GM12891 (cell line): ENCODE measurements at regions not wholly inside any gene's neighbourhood (a gene's known extent, or its start where the extent isn't known, plus 50 kb on each side); places are given as distances from the start of the nearest gene placed in this dataset.

ENCODE experiments used
- DNase-seq: peaks from one replicate; pipeline ENCODE4 v3.0.0; 2011; ENCODE audit warnings: low spot score; ENCODE audit not compliant: insufficient read length
- FAIRE-seq: peaks from 2 replicates; lab custom pipeline; 2011; peaks lifted over from hg19 to GRCh38; lab: Jason Lieb, UNC
- PAX5 ChIP-seq: IDR thresholded peaks from 2 replicates; pipeline ENCODE4 v1.6.1; 2011; ENCODE audit warnings: low read length, moderate library complexity, mild to moderate bottlenecking; ENCODE audit not compliant: insufficient read depth, severe bottlenecking
- POLR2A ChIP-seq: IDR thresholded peaks from 2 replicates; pipeline ENCODE4 v1.6.1; 2011; ENCODE audit warnings: low read depth, low read length, control low read depth
- POLR2AphosphoS5 ChIP-seq: IDR thresholded peaks from 2 replicates; pipeline ENCODE4 v1.6.1; 2011; ENCODE audit warnings: low read depth, low read length, control low read depth
- POU2F2 ChIP-seq: IDR thresholded peaks from 2 replicates; pipeline ENCODE4 v1.6.1; 2011; ENCODE audit warnings: low read depth, mild to moderate bottlenecking, control low read depth, low read length, moderate library complexity
- SPI1 ChIP-seq: IDR thresholded peaks from 2 replicates; pipeline ENCODE4 v1.6.1; 2011; ENCODE audit warnings: low read depth, low read length, control low read depth
- TAF1 ChIP-seq: IDR thresholded peaks from 2 replicates; pipeline ENCODE4 v1.6.1; 2011; ENCODE audit warnings: low read depth, low read length, control low read depth

DNA sequence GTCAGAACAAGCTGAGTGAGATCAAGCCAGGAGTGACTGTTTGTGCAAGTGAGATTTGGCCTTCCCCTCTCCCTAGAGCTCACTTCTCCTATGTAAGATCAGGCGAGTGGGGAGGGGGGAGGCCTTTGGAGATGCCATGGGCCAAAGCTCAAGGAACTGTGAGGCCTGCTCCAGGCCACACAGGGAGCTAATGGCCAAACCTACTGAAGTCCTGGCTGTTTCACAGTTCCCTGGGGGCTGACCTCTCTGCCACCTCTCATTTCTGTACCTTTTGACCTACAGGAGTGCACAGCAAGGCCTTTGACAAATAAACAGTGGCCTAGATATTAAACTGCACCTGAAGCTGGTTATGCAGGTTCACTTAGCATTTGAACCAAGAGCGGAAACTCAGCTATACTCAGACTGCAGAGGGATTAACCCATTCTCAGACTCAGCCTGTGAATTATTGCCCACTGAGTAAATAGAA lies 235.0 kb upstream of the NT5C1B start:
- no peak for DNase-seq
- FAIRE-seq, result no peak

DNA sequence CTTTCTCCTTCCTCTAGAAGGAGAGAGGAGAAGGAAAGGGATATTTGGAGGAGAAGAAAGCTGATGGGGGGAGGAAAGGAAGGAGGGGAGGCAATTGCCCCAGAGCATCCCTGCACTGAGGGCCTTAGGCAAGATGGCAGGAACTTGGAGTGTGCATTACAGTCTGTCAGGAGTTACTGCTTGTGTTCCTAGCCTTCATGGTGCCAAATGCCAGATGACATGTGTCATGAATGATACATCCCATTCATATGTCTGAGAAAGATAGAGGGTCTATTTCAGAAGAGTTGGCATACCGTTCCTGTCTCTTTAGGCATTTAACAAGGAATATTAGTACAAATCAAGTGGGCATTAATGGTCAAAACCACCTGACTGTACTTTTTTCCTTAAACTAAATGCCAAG lies 232.1 kb upstream of the NT5C1B start:
- FAIRE-seq, result no peak
- no peak for DNase-seq
- TF ChIP-seq TAF1 (no peak), POU2F2 (no peak), POLR2AphosphoS5 (no peak), SPI1 (no peak), POLR2A (no peak), PAX5 (no peak)

More for the DNA sequence above, 235.0 kb upstream of the NT5C1B start:
- TF ChIP-seq POLR2AphosphoS5, result no peak
- TF ChIP-seq TAF1, result no peak
- no peak for TF ChIP-seq POU2F2
- no peak for TF ChIP-seq PAX5
- TF ChIP-seq SPI1, result no peak
- no peak for TF ChIP-seq POLR2A

DNA sequence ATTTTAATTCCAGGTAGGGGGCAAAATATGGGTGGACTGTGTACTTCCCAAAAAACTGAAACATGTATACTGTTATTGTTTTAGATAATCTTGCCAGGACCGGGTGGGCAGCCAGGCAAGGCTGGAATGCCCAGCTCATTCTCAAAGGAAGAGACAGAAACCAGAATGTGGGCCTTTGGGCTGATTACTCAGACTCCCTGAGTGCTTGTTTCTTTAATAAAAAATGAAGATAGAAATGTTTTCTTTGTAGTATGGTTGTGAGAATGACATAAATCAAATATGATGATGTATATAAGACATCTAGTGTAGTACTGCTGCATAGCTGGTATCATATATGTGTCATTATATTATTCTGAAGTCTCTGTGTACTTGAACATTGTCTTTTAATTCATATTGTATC lies 231.6 kb upstream of the NT5C1B start:
- DNase-seq (no peak), FAIRE-seq (no peak)
- TF ChIP-seq POLR2AphosphoS5, result no peak
- no peak for TF ChIP-seq POU2F2
- TF ChIP-seq PAX5, result no peak
- TF ChIP-seq POLR2A, result no peak

DNA sequence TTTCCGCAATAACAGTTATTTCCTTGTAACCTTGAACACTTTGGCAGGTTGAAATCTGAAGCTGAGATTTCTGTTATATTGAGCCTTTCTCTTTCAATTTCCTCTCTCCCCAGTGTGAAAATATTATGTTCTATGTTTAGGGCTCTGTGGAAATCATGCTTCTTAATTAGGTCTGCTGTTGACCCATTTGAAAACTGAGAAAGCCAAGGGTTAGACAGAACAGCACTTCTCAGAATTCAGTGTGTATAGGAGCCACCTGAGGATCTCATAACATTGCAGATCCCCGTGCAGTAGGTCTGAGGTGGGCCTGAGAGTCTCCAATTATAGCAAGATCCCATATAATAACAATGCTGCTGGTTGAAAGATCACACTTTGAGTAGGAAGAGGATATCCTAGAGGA lies 230.2 kb upstream of the NT5C1B start:
- TF ChIP-seq POLR2AphosphoS5, result no peak
- no peak for TF ChIP-seq POU2F2
- no peak for TF ChIP-seq TAF1
- TF ChIP-seq PAX5, result no peak
- no peak for TF ChIP-seq POLR2A
- no peak for TF ChIP-seq SPI1
- FAIRE-seq, result no peak
- DNase-seq, result no peak

DNA sequence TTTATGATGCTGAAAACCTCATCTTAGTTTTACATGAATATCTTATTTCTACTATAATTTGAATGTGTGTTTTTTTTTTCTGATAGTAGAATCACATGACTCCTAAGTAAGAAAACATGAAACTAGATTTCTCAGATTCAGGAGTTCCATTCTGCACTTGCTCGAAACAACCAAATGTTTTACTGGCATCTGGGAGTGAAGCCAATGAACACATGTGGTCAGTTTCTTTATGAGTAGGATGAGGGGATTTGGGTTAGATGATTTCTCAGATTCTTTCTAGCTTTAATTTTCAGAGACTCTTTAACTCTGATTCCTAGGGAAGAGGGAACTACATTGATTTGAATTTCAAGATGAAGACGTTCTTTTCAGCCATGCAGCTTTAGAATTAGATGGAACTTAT lies 225.0 kb upstream of the NT5C1B start:
- TF ChIP-seq POLR2A, result no peak
- TF ChIP-seq PAX5, result no peak
- TF ChIP-seq SPI1, result no peak
- TF ChIP-seq POLR2AphosphoS5, result no peak
- no peak for TF ChIP-seq POU2F2
- no peak for TF ChIP-seq TAF1
- no peak for DNase-seq
- no peak for FAIRE-seq

DNA sequence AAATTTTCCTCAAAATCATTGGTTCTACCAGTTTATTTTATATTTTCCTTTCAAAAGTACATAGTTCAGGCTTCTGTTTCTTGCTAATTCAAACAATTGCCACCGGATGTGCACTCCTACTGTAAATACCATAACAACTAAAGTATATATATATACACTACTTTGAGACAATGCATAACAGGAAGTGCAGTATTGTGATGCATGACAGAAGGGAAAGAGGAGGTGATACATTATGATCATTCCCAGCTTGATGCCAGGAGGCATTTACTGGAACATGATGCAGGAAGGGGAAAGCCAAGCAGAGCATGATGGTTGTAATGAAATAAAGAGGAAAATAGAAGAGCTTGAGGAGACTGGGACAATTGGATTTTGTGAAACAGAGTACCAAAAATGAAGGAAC lies 215.2 kb upstream of the NT5C1B start:
- no peak for FAIRE-seq
- TF ChIP-seq PAX5, result no peak
- no peak for TF ChIP-seq POLR2AphosphoS5
- no peak for TF ChIP-seq SPI1
- TF ChIP-seq POU2F2, result no peak
- TF ChIP-seq TAF1, result no peak
- TF ChIP-seq POLR2A, result no peak

DNA sequence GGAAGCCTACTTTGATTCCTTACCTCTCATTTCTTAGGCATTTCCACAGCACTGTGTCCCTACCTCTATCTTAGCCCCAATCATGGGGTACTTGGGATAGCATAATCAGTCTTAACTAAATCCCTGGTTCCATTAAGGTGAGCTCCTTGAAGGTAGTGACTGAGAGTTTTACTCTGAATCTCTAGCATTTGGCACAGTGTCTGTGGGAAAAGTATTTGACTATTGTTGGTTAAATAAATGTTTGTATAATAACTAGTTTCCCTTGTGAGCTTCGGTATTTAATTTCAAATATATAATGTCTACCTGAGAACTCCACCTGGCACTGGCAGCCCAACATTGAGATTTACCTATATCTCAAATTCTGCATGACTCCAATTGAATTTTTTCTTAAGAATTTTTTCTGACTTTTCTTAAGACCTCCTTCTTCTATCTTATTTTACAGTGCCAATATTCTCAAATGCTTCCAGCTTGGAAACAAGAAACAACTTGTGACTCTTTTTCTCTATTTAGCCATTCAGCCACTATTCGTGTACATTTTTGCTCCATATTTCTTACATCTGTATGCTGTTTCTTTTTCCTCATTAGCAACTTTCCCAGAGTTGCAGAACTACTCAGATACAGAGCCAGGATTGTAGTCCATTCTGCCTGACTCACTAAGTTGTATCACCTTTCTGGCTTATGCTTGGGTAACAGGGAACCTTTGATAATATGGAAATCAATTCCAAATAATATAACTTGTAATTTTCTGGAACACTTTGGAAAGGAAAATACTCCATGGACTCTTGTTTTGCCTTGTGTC lies 214.0 kb upstream of the NT5C1B start:
- no peak for DNase-seq
- TF ChIP-seq SPI1 (no peak), TAF1 (no peak), POLR2AphosphoS5 (no peak), POLR2A (no peak), POU2F2 (no peak), PAX5 (no peak)
- no peak for FAIRE-seq

More for the DNA sequence above, 215.2 kb upstream of the NT5C1B start:
- DNase-seq, result no peak

DNA sequence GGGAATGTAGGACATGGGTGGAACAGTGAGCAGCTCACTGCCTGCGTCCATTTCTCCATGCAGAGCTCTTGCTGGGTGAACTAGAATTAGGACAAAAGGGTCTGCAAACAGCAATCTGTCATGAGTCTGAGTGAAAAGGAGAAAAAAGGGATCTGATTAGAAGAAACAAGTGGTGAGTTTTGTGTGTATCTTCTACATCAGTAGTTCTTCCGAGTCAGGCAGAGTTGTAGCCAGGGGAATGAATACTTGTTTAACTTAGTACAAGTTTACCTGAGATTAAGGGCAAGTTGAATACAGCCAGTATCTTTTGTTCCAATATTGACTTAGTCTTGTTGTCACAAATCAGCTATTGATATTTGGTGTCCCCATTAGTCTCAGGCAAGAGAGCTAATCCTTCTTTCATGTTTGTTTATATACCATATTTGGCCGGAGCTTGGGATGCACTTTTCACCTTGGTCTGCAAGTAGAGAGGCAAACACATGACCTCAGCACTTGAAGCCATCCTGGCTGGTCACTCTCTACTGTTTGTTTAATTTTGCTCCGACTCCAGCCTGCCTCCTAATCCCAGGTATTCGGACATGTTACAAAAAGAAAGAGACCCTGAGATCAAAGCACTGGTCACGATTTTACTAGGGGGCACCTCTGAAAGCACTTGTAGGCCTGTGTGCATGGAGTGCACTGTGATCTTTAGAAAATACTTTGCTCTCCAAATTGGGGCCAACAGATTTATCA lies 211.0 kb upstream of the NT5C1B start:
- DNase-seq (no peak), FAIRE-seq (no peak)
- TF ChIP-seq POLR2AphosphoS5 (no peak), POLR2A (no peak), TAF1 (no peak), PAX5 (no peak), SPI1 (no peak), POU2F2 (no peak)

DNA sequence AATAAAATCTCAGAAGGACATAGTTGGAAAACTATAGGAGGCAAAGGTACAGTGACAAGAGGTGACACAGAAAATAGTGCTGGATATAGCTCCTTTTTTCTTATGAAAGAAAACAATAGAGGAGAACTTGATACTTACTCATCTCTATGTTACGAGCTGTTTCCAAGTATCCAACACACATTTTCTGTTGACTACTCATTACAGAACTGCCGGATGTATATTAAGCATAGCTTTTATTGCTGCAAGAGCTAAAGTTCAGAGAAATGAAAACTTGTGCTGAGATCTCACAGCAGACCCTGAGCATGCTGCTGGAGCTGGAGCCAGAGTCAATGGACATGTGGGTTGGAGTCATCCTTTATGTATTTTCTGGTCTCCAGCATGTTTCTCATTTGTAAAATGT lies 210.0 kb upstream of the NT5C1B start:
- FAIRE-seq (no peak), DNase-seq (no peak)
- TF ChIP-seq POLR2AphosphoS5 (no peak), TAF1 (no peak), POU2F2 (no peak), SPI1 (no peak), PAX5 (no peak), POLR2A (no peak)
